ENCODE measurements at regions not wholly inside any gene's neighbourhood (a gene's known extent, or its start where the extent isn't known, plus 50 kb on each side); places are given as distances from the start of the nearest gene placed in this dataset.
"Not testable (repeated sequence)": the region's sequence is repeated elsewhere in the genome, so short reads cannot be mapped to it uniquely, and the experiment has no call there.

- not testable (repeated sequence) for ATAC-seq, H3K4me1 Mint-ChIP-seq, H3K27ac Mint-ChIP-seq, H3K4me3 Mint-ChIP-seq, H3K27me3 Mint-ChIP-seq, H3K9me3 Mint-ChIP-seq
- H3K36me3 Mint-ChIP-seq = peaks cover 19% of the 10 kb centered on the region
Measured at GRCh38 chr7:65791788-65792187, 81.1 kb upstream of the VKORC1L1 start.

DNA sequence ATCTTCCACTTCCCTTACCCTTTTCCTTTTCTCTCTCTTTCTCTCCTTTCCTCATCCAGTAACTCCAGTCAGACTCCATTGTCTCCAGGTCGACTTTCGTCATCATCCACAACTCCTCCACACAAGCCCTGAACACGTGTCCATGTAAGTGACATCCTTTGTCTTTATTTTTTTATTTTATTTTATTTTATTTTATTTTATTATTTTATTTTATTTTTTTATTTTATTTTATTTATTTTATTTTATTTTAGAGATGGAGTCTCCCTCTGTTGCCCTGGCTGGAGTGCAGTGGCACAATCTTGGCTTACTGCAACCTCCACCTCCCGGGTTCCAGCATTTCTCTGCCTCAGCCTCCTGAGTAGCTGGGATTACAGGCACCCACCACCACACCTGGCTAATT, 80.1 kb upstream of the VKORC1L1 start:
- H3K4me1 Mint-ChIP-seq, H3K27ac Mint-ChIP-seq, H3K9me3 Mint-ChIP-seq, ATAC-seq, H3K27me3 Mint-ChIP-seq, H3K4me3 Mint-ChIP-seq: not testable (repeated sequence)
- peaks cover 19% of the 10 kb centered on the region for H3K36me3 Mint-ChIP-seq

GRCh38 chr7:65794671-65795391, 78.0 kb upstream of the VKORC1L1 start:
- H3K4me1 Mint-ChIP-seq, H3K9me3 Mint-ChIP-seq, ATAC-seq, H3K27ac Mint-ChIP-seq, H3K4me3 Mint-ChIP-seq, H3K27me3 Mint-ChIP-seq: not testable (repeated sequence)
- peaks cover 12% of the 10 kb centered on the region for H3K36me3 Mint-ChIP-seq

DNA sequence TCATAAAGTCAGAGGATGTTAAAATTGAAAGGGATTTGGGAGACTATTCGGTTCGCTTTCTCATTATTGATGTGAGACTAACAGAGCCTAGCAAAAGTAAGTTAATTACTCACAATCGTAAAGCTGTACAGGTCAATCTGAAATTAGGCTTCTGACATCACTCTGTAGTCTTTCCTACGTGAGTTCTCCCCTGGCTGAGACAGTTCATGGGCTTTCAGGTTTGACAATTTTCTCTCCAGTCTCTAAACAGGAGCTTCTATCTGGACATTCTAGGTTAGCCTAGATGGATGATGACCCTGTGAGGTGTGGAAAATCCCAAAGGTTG, 77.5 kb upstream of the VKORC1L1 start:
- H3K4me3 Mint-ChIP-seq, H3K27me3 Mint-ChIP-seq, ATAC-seq, H3K4me1 Mint-ChIP-seq, H3K27ac Mint-ChIP-seq, H3K9me3 Mint-ChIP-seq: not testable (repeated sequence)
- peaks cover 12% of the 10 kb centered on the region for H3K36me3 Mint-ChIP-seq

- Mint-ChIP-seq H3K27ac (no peak overlapping the region), H3K36me3 (peaks cover 12% of the 10 kb centered on the region), H3K4me3 (no peak overlapping the region), H3K4me1 (peaks cover 8% of the 10 kb centered on the region), H3K9me3 (no peaks in the 10 kb centered on the region), H3K27me3 (no peaks in the 10 kb centered on the region)
- no peak for ATAC-seq
Measured at GRCh38 chr7:65796205-65796604, 76.7 kb upstream of the VKORC1L1 start.

DNA sequence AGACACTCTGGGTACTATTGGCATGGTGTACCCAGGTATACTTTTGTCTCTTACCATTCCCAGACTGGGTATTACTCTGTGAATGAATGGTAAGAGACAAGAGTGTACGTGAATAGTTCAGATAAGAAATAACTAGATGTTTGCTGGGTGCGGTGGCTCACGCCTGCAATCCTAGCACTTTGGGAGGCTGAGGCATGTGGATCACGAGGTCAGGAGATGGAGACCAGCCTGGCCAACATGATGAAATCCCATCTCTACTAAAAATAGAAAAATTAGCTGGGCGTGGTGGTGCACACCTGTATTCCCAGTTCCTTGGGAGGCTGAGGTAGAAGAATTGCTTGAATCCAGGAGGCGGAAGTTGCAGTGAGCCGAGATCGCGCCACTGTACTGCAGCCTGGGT, 75.8 kb upstream of the VKORC1L1 start:
- H3K4me3 Mint-ChIP-seq, H3K27ac Mint-ChIP-seq, H3K9me3 Mint-ChIP-seq, ATAC-seq, H3K4me1 Mint-ChIP-seq, H3K27me3 Mint-ChIP-seq: not testable (repeated sequence)
- peaks cover 12% of the 10 kb centered on the region for H3K36me3 Mint-ChIP-seq

DNA sequence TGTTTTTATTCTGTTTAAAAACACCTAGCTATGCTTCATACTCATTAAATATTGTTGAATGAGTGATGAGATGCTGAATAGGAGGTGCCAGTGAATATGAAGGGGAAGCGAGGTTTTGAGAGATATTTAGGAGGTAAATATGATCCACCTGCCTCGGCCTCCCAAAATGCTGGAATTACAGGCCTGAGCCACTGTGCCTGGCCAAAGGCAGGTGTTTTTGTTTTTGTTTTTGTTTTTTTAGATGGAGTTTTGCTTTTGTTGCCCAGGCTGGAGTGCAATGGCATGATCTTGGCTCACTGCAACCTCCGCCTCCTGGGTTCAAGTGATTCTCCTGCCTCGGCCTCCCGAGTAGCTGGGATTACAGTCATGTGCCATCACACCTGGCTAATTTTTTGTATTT, 75.3 kb upstream of the VKORC1L1 start:
- not testable (repeated sequence) for H3K27ac Mint-ChIP-seq, ATAC-seq
- H3K36me3 Mint-ChIP-seq = peaks cover 12% of the 10 kb centered on the region

GRCh38 chr7:65798111-65799075, 74.5 kb upstream of the VKORC1L1 start:
- no peaks in the 10 kb centered on the region for H3K27me3 Mint-ChIP-seq
- ATAC-seq = peak; percentile 89
- no peak overlapping the region for H3K27ac Mint-ChIP-seq
- no peaks in the 10 kb centered on the region for H3K9me3 Mint-ChIP-seq
- peaks cover 8% of the 10 kb centered on the region for H3K4me1 Mint-ChIP-seq
- peaks cover 12% of the 10 kb centered on the region for H3K36me3 Mint-ChIP-seq
- H3K4me3 Mint-ChIP-seq = no peak overlapping the region

More for the DNA sequence above, 75.3 kb upstream of the VKORC1L1 start:
- H3K4me3 Mint-ChIP-seq, H3K27me3 Mint-ChIP-seq, H3K9me3 Mint-ChIP-seq, H3K4me1 Mint-ChIP-seq: not testable (repeated sequence)

DNA sequence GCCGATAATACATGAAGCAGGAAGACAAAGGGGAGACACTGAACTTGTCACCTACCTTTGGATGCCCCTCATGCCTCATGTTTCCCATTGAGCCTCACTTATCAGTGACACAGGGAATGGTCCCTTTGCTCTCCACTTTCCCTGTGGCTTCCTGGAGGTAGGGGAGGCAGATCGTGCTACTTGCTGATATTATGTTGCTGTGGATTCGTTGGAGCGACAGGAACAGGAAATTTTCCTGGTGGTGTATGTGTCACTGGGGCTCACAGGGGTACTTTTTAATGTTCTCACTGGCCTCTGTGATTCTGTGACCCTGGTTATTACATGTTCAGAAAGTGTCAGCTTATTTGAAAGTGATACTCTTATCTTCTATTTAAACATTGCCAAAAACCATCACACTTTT, 72.7 kb upstream of the VKORC1L1 start:
- not testable (repeated sequence) for H3K9me3 Mint-ChIP-seq, H3K4me3 Mint-ChIP-seq, H3K27ac Mint-ChIP-seq, ATAC-seq, H3K27me3 Mint-ChIP-seq, H3K4me1 Mint-ChIP-seq
- peaks cover 12% of the 10 kb centered on the region for H3K36me3 Mint-ChIP-seq

DNA sequence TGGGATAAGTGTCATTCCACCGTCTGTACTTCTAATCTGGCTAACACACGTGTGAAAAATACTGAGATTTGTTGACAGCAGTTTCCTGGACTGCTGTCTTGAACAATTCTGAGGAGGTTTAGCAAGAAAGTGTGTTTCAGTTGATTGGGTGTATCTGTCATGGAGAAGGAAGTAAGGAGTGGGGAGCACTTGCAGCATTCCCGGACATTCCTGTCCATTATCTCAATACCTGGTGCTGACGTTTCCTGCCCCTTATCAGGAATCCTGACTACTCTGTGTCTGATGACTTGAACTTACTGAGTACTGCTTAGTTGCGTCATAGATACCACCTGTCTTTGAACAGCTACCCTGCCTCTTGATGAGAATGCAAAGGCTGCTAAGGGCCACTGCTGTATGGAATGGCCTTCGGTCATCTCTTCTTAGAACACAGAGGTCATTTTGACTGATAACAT, 72.0 kb upstream of the VKORC1L1 start:
- peaks cover 12% of the 10 kb centered on the region for H3K36me3 Mint-ChIP-seq
- ATAC-seq = no peak
- H3K4me1 Mint-ChIP-seq = peaks cover 8% of the 10 kb centered on the region
- H3K27me3 Mint-ChIP-seq = no peaks in the 10 kb centered on the region
- H3K9me3 Mint-ChIP-seq = no peaks in the 10 kb centered on the region
- no peak overlapping the region for H3K4me3 Mint-ChIP-seq
- H3K27ac Mint-ChIP-seq = no peak overlapping the region

GRCh38 chr7:65804887-65805286, 68.0 kb upstream of the VKORC1L1 start:
- Mint-ChIP-seq H3K4me3 (no peak overlapping the region), H3K27me3 (no peaks in the 10 kb centered on the region), H3K4me1 (peaks cover 10% of the 10 kb centered on the region), H3K36me3 (peaks cover 24% of the 10 kb centered on the region), H3K27ac (no peak overlapping the region), H3K9me3 (peaks cover 3% of the 10 kb centered on the region)
- ATAC-seq = no peak

DNA sequence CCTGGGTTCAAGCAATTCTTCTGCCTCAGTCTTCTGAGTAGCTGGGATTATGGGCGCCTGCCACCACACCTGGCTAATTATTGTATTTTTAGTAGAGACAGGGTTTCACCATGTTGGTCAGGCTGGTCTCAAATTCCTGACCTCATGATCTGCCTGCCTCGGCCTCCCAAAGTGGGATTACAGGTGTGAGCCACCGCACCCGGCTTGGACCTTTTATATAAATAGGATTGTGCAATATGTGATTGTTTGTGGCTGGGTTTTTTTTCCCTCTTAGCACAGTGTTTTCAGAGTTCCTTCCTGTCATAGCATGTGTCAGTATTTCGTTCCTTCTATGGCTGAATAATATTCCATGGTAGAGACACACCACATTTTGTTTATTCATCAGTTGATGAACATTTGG, 65.8 kb upstream of the VKORC1L1 start:
- H3K36me3 Mint-ChIP-seq = peaks cover 26% of the 10 kb centered on the region
- not testable (repeated sequence) for ATAC-seq, H3K4me3 Mint-ChIP-seq, H3K9me3 Mint-ChIP-seq, H3K27ac Mint-ChIP-seq, H3K27me3 Mint-ChIP-seq
- peaks cover 16% of the 10 kb centered on the region for H3K4me1 Mint-ChIP-seq

GRCh38 chr7:65809259-65809981, 63.5 kb upstream of the VKORC1L1 start:
- peaks cover 16% of the 10 kb centered on the region for H3K4me1 Mint-ChIP-seq
- H3K4me3 Mint-ChIP-seq = peak overlapping the region; percentile 62
- H3K27ac Mint-ChIP-seq = peak overlapping the region; percentile 90
- H3K36me3 Mint-ChIP-seq = peaks cover 24% of the 10 kb centered on the region
- H3K9me3 Mint-ChIP-seq = peaks cover 3% of the 10 kb centered on the region
- peak; percentile 94 for ATAC-seq
- no peaks in the 10 kb centered on the region for H3K27me3 Mint-ChIP-seq

- peak; percentile 53 for ATAC-seq
- Mint-ChIP-seq H3K4me1 (peaks cover 16% of the 10 kb centered on the region), H3K36me3 (peaks cover 20% of the 10 kb centered on the region), H3K4me3 (peak overlapping the region; percentile 62), H3K27ac (peak overlapping the region; percentile 90), H3K27me3 (no peaks in the 10 kb centered on the region), H3K9me3 (peaks cover 3% of the 10 kb centered on the region)
Measured at GRCh38 chr7:65809982-65810288, 62.9 kb upstream of the VKORC1L1 start.

DNA sequence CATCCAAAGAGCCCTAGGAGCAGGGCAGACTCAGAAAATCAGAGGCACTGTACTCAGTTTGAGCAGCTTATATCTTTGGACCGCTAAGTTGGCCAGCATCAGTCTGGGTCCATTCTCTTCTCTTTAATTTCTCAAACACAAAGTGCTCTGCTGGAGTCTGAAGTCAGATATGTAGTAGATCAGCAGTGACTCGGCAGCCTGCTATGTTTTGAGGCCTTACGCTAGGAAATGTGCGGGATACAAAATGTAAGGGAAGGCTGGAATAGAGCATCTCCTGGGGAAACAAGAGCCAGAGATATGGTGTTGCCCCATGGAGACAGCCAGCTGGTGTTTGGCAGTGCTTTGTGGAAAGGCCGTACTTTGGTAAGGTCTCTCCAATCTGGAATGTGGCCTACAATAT, 60.6 kb upstream of the VKORC1L1 start:
- H3K4me3 Mint-ChIP-seq = no peak overlapping the region
- H3K27ac Mint-ChIP-seq = no peak overlapping the region

More for the DNA sequence above, 60.6 kb upstream of the VKORC1L1 start:
- peaks cover 3% of the 10 kb centered on the region for H3K9me3 Mint-ChIP-seq
- H3K27me3 Mint-ChIP-seq = no peaks in the 10 kb centered on the region
- peaks cover 18% of the 10 kb centered on the region for H3K36me3 Mint-ChIP-seq
- peaks cover 16% of the 10 kb centered on the region for H3K4me1 Mint-ChIP-seq
- ATAC-seq = no peak

Data from stimulated activated memory B cell treated with anti-CD40 and anti-IgM and Interleukin-4, amounts not matched to agents 10 μg/mL and 1 μg/mL and 100 μg/mL, for 72 hours (primary cell).